HEK293 (cell line): ENCODE measurements at regions not wholly inside any gene's neighbourhood (a gene's known extent, or its start where the extent isn't known, plus 50 kb on each side); places are given as distances from the start of the nearest gene placed in this dataset.

ENCODE experiments used
- CTCF ChIA-PET: fragments of 350-600 bp; formaldehyde crosslinking; extraction: SDS; loops from one replicate; lab custom pipeline; 2021; ENCODE audit warnings: antibody characterized with exemption; lab: Yijun Ruan, JAX
- POLR2A ChIA-PET: fragments of 300-600 bp; formaldehyde crosslinking; extraction: SDS; loops from one replicate; lab custom pipeline; 2020; ENCODE audit warnings: antibody characterized with exemption, inconsistent platforms; lab: Yijun Ruan, JAX
- H3K27ac ChIP-seq: fragments of 200-500 bp; sonication (Bioruptor generic); 2 replicates; pipeline ENCODE4 v1.5.1; 2014; ENCODE audit warnings: low read depth, low read length, control low read depth, inconsistent platforms; ENCODE audit errors: extremely low read depth
- H3K36me3 ChIP-seq, 2 experiments: fragments of 200-500 bp in 1 of 2; sonication (Bioruptor generic) in 1 of 2; 1 replicate in 1 of 2; 2 replicates in 1 of 2; pipeline ENCODE4 v1.5.1; 2014 to 2017; ENCODE audit warnings: inconsistent platforms in 2 of 2, low read length in 2 of 2; ENCODE audit not compliant: control insufficient read depth in 2 of 2, insufficient read depth in 1 of 2
- H3K4me1 ChIP-seq: fragments of 200-500 bp; sonication (Bioruptor generic); 2 replicates; pipeline ENCODE4 v1.5.1; 2014; ENCODE audit warnings: mild to moderate bottlenecking, low read length, inconsistent platforms; ENCODE audit not compliant: control insufficient read depth, insufficient read depth
- H3K4me3 ChIP-seq: 2 replicates; pipeline ENCODE4 v1.5.1; 2011; ENCODE audit warnings: low read depth, mild to moderate bottlenecking, control low read depth, low read length, moderate library complexity
- H3K9me3 ChIP-seq: fragments of 200-500 bp; sonication (Bioruptor generic); 2 replicates; pipeline ENCODE4 v1.5.1; 2014; ENCODE audit warnings: low read depth, low read length, inconsistent platforms; ENCODE audit not compliant: control insufficient read depth, insufficient read depth
- FEZF1 ChIP-seq: fragments of 450-650 bp; formaldehyde crosslinking; IDR thresholded peaks from 2 replicates; pipeline ENCODE4 v1.5.1; 2016; ENCODE audit warnings: missing biosample characterization, missing genetic modification characterization
- GLI2 ChIP-seq: fragments of 450-650 bp; formaldehyde crosslinking; IDR thresholded peaks from 2 replicates; pipeline ENCODE4; 2017; ENCODE audit warnings: missing biosample characterization, missing genetic modification characterization, low read depth, borderline replicate concordance
- HOXC10 ChIP-seq: sonication (generic); formaldehyde crosslinking; IDR thresholded peaks from 2 replicates; pipeline ENCODE4 v1.8.1; 2023; ENCODE audit warnings: mild to moderate bottlenecking, missing genetic modification reagents
- KLF9 ChIP-seq: fragments of 450-650 bp; formaldehyde crosslinking; IDR thresholded peaks from 2 replicates; pipeline ENCODE4 v1.5.1; 2016; ENCODE audit warnings: missing biosample characterization, missing genetic modification characterization, low read depth
- OSR2 ChIP-seq: fragments of 450-650 bp; formaldehyde crosslinking; IDR thresholded peaks from 2 replicates; pipeline ENCODE4 v1.5.1; 2016; ENCODE audit warnings: missing biosample characterization, missing genetic modification characterization
- RBAK ChIP-seq: fragments of 450-650 bp; formaldehyde crosslinking; IDR thresholded peaks from 2 replicates; pipeline ENCODE4 v1.5.1; 2016; ENCODE audit warnings: missing biosample characterization, missing genetic modification characterization
- SALL2 ChIP-seq: fragments of 450-650 bp; formaldehyde crosslinking; IDR thresholded peaks from 2 replicates; pipeline ENCODE4 v1.5.0; 2017; ENCODE audit warnings: missing biosample characterization, mild to moderate bottlenecking, missing genetic modification characterization, borderline replicate concordance
- ZBTB17 ChIP-seq: fragments of 450-650 bp; formaldehyde crosslinking; IDR thresholded peaks from 2 replicates; pipeline ENCODE4 v1.5.1; 2016; ENCODE audit warnings: missing biosample characterization, missing genetic modification characterization
- ZBTB48 ChIP-seq: fragments of 450-650 bp; formaldehyde crosslinking; IDR thresholded peaks from 2 replicates; pipeline ENCODE4 v1.5.1; 2016; ENCODE audit warnings: missing biosample characterization, missing genetic modification characterization
- ZFP37 ChIP-seq: fragments of 450-650 bp; formaldehyde crosslinking; IDR thresholded peaks from 2 replicates; pipeline ENCODE4 v1.5.1; 2016; ENCODE audit warnings: missing biosample characterization, missing genetic modification characterization
- ZNF132 ChIP-seq: fragments of 450-650 bp; formaldehyde crosslinking; IDR thresholded peaks from 2 replicates; pipeline ENCODE4 v1.5.1; 2017; ENCODE audit warnings: missing biosample characterization, missing genetic modification characterization, borderline replicate concordance
- ZNF2 ChIP-seq: fragments of 450-650 bp; formaldehyde crosslinking; IDR thresholded peaks from 2 replicates; pipeline ENCODE4 v1.5.1; 2016; ENCODE audit warnings: missing biosample characterization, missing genetic modification characterization
- ZNF24 ChIP-seq: fragments of 450-650 bp; formaldehyde crosslinking; IDR thresholded peaks from 2 replicates; pipeline ENCODE4 v1.5.1; 2016; ENCODE audit warnings: missing biosample characterization, missing genetic modification characterization
- ZNF292 ChIP-seq: fragments of 450-650 bp; formaldehyde crosslinking; IDR thresholded peaks from 2 replicates; pipeline ENCODE4 v1.5.1; 2016; ENCODE audit warnings: low read depth, missing biosample characterization, missing genetic modification characterization, borderline replicate concordance
- ZNF37A ChIP-seq: fragments of 450-650 bp; IDR thresholded peaks from 2 replicates; pipeline ENCODE4 v1.5.1; 2018; ENCODE audit warnings: missing biosample characterization, missing genetic modification characterization
- ZNF394 ChIP-seq: fragments of 450-650 bp; formaldehyde crosslinking; IDR thresholded peaks from 2 replicates; pipeline ENCODE4 v1.5.1; 2016; ENCODE audit warnings: missing biosample characterization, missing genetic modification characterization, mild to moderate bottlenecking, moderate library complexity, borderline replicate concordance
- ZNF404 ChIP-seq: fragments of 450-650 bp; formaldehyde crosslinking; IDR thresholded peaks from 2 replicates; pipeline ENCODE4 v1.5.1; 2017; ENCODE audit warnings: missing biosample characterization, missing genetic modification characterization
- ZNF423 ChIP-seq: fragments of 450-650 bp; formaldehyde crosslinking; IDR thresholded peaks from 2 replicates; pipeline ENCODE4 v1.5.1; 2016; ENCODE audit warnings: missing biosample characterization, missing genetic modification characterization
- ZNF473 ChIP-seq: fragments of 450-650 bp; formaldehyde crosslinking; IDR thresholded peaks from 2 replicates; pipeline ENCODE4 v1.5.1; 2017; ENCODE audit warnings: missing biosample characterization, missing genetic modification characterization
- ZNF677 ChIP-seq: fragments of 450-650 bp; IDR thresholded peaks from 2 replicates; pipeline ENCODE4 v1.5.0; 2018; ENCODE audit warnings: missing biosample characterization, mild to moderate bottlenecking, missing genetic modification characterization, moderate library complexity
- ZNF837 ChIP-seq: fragments of 450-650 bp; formaldehyde crosslinking; IDR thresholded peaks from 2 replicates; pipeline ENCODE4 v1.5.1; 2016; ENCODE audit warnings: missing biosample characterization, missing genetic modification characterization
- TF ChIP-seq, protein P1 (sequence below): fragments of 450-650 bp; formaldehyde crosslinking; IDR thresholded peaks from 2 replicates; pipeline ENCODE4 v1.5.1; 2016; ENCODE audit warnings: missing biosample characterization, missing genetic modification characterization
- TF ChIP-seq, protein P2 (sequence below): fragments of 450-650 bp; formaldehyde crosslinking; IDR thresholded peaks from 2 replicates; pipeline ENCODE4 v1.5.1; 2016; ENCODE audit warnings: missing biosample characterization, missing genetic modification characterization
- TF ChIP-seq, protein P3 (sequence below): fragments of 450-650 bp; formaldehyde crosslinking; IDR thresholded peaks from 2 replicates; pipeline ENCODE4 v1.5.1; 2016; ENCODE audit warnings: missing biosample characterization, missing genetic modification characterization

DNA sequence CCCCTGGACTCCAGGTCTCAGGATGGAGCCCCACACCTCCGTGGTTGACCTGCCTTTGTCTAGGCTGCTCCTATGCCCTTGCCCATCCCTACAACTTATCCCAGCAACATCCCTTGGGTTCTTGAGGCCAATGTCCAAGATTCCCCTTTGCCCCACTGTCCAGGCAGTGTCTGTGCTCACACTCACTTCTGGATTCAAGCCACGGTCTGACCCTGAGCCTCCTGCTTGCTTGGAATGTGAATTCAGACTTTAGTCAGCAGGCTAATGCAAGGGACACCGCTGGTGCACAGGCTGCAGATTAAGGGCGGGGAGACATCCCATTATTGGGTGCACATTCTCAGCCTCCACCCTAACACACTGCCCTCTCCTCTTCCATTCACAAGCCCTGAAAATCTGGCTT, 154.1 kb downstream of the WNT5A start:
- CTCF ChIA-PET: no interaction called here
- H3K27ac ChIP-seq: no peak overlapping the region

DNA sequence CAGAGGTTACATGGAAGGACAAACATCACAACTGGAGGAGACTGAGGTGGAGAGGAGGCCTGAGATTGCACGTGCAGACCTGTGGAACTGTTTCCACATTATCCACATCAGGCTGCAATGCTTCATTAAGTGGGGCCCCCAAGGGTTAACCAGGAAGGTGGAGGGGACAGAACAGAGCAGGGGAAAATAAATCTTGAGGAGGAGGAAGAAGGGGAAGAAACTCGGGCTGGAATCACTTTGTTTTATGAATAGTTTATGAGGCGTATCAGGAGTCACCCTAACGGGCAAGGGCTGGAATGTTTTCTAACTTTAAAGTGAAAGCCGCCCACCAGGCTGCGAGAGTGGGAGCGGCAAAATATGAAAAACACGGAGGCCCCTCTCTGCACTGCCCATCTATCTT, 154.9 kb downstream of the WNT5A start:
- POLR2A ChIA-PET: no interaction called here
- TF ChIP-seq HOXC10 (CRISPR knock-in tag) (no peak), KLF9 (tag by site-specific recombination) (no peak), FEZF1 (tag by site-specific recombination) (no peak), ZNF292 (tag by site-specific recombination) (no peak), ZNF2 (tag by site-specific recombination) (no peak), ZNF394 (tag by site-specific recombination) (no peak), ZNF837 (tag by site-specific recombination) (no peak), OSR2 (tag by site-specific recombination) (no peak), RBAK (no peak), ZNF473 (tag by site-specific recombination) (no peak), ZFP37 (no peak), ZNF404 (tag by site-specific recombination) (no peak), ZNF37A (tag by site-specific recombination) (no peak), ZBTB48 (tag by site-specific recombination) (no peak), ZNF132 (tag by site-specific recombination) (no peak), ZNF24 (tag by site-specific recombination) (no peak), ZNF423 (tag by site-specific recombination) (no peak), ZNF677 (no peak)
- TF ChIP-seq, protein P1, sequence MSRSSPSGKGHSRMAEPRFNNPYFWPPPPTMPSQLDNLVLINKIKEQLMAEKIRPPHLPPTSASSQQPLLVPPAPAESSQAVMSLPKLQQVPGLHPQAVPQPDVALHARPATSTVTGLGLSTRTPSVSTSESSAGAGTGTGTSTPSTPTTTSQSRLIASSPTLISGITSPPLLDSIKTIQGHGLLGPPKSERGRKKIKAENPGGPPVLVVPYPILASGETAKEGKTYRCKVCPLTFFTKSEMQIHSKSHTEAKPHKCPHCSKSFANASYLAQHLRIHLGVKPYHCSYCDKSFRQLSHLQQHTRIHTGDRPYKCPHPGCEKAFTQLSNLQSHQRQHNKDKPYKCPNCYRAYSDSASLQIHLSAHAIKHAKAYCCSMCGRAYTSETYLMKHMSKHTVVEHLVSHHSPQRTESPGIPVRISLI (tag by site-specific recombination): no peak
- Histone ChIP-seq H3K27ac (no peak overlapping the region), H3K4me3 (no peak overlapping the region), H3K36me3 (no peaks in the 10 kb centered on the region), H3K4me1 (no peaks in the 10 kb centered on the region), H3K9me3 (no peaks in the 10 kb centered on the region)
- CTCF ChIA-PET: no interaction called here

More for the DNA sequence above, 154.1 kb downstream of the WNT5A start:
- Histone ChIP-seq H3K4me1 (no peaks in the 10 kb centered on the region), H3K4me3 (no peak overlapping the region), H3K36me3 (no peaks in the 10 kb centered on the region), H3K9me3 (no peaks in the 10 kb centered on the region)
- POLR2A ChIA-PET: no interaction called here
- TF ChIP-seq, protein P2, sequence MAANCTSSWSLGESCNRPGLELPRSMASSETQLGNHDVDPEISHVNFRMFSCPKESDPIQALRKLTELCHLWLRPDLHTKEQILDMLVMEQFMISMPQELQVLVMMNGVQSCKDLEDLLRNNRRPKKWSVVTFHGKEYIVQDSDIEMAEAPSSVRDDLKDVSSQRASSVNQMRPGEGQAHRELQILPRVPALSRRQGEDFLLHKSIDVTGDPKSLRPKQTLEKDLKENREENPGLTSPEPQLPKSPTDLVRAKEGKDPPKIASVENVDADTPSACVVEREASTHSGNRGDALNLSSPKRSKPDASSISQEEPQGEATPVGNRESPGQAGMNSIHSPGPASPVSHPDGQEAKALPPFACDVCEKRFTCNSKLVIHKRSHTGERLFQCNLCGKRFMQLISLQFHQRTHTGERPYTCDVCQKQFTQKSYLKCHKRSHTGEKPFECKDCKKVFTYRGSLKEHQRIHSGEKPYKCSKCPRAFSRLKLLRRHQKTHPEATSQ (tag by site-specific recombination): no peak
- TF ChIP-seq, protein P3, sequence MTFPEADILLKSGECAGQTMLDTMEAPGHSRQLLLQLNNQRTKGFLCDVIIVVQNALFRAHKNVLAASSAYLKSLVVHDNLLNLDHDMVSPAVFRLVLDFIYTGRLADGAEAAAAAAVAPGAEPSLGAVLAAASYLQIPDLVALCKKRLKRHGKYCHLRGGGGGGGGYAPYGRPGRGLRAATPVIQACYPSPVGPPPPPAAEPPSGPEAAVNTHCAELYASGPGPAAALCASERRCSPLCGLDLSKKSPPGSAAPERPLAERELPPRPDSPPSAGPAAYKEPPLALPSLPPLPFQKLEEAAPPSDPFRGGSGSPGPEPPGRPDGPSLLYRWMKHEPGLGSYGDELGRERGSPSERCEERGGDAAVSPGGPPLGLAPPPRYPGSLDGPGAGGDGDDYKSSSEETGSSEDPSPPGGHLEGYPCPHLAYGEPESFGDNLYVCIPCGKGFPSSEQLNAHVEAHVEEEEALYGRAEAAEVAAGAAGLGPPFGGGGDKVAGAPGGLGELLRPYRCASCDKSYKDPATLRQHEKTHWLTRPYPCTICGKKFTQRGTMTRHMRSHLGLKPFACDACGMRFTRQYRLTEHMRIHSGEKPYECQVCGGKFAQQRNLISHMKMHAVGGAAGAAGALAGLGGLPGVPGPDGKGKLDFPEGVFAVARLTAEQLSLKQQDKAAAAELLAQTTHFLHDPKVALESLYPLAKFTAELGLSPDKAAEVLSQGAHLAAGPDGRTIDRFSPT (tag by site-specific recombination): no peak
- no peak for TF ChIP-seq GLI2 (tag by site-specific recombination)
- no peak for TF ChIP-seq SALL2 (tag by site-specific recombination)
- TF ChIP-seq ZBTB17 (tag by site-specific recombination): no peak
